Endothelial cell of umbilical vein (primary cell): ENCODE measurements at regions not wholly inside any gene's neighbourhood (a gene's known extent, or its start where the extent isn't known, plus 50 kb on each side); places are given as distances from the start of the nearest gene placed in this dataset.

ENCODE experiments used
- BruUV-seq: library from RNA; stranded (reverse); fragments of 400-500 nt; replicated peaks from 2 replicates; lab custom pipeline; 2021; lab: Mats Ljungman, UMichigan
- CTCF ChIA-PET: fragments of 300-600, 350-600 bp; sonication (Branson Sonifier 250); formaldehyde crosslinking; loops from one replicate; lab custom pipeline; 2021; ENCODE audit warnings: antibody characterized with exemption, inconsistent platforms; lab: Charles Lee
- POLR2A ChIA-PET: fragments of 300-600, 350-600 bp; sonication (Branson Sonifier 250); formaldehyde crosslinking; loops from one replicate; lab custom pipeline; 2021; ENCODE audit warnings: antibody characterized with exemption, inconsistent platforms; lab: Charles Lee
- DNase-seq: peaks from one replicate; pipeline ENCODE4 v3.0.0-alpha.2; 2011; ENCODE audit warnings: low read depth, low spot score
- FAIRE-seq: peaks from 2 replicates; lab custom pipeline; 2011; peaks lifted over from hg19 to GRCh38; lab: Jason Lieb, UNC
- H2AFZ ChIP-seq: 2 replicates; pipeline ENCODE4 v1.6.0; 2012; ENCODE audit warnings: low read depth, low read length, control low read depth, inconsistent platforms
- H3K27ac ChIP-seq: 2 replicates; pipeline ENCODE4 v1.5.1; 2011; ENCODE audit warnings: low read depth, mild to moderate bottlenecking, control low read depth, low read length, moderate library complexity; ENCODE audit not compliant: insufficient read depth
- H3K27me3 ChIP-seq, 2 experiments: 2 replicates each; pipeline versions ENCODE4 v1.6.0 to v1.6.1; 2011; ENCODE audit warnings: low read length in 2 of 2, mixed read lengths in 1 of 2; ENCODE audit not compliant: control insufficient read depth in 2 of 2, insufficient read depth in 2 of 2
- H3K36me3 ChIP-seq, 2 experiments: 2 replicates in 1 of 2; 3 replicates in 1 of 2; pipeline ENCODE4 v1.5.1; 2011; ENCODE audit warnings: low read length in 2 of 2, mild to moderate bottlenecking in 1 of 2, moderate library complexity in 1 of 2; ENCODE audit not compliant: control insufficient read depth in 2 of 2, insufficient read depth in 2 of 2; ENCODE audit errors: extremely low read depth in 1 of 2
- H3K4me1 ChIP-seq: 3 replicates; pipeline ENCODE4 v1.5.1; 2011; ENCODE audit warnings: mild to moderate bottlenecking, low read length; ENCODE audit not compliant: control insufficient read depth, insufficient read depth; ENCODE audit errors: extremely low read depth
- H3K4me2 ChIP-seq: 2 replicates; pipeline ENCODE4 v1.6.1; 2011; ENCODE audit warnings: low read length, control low read depth, mixed read lengths; ENCODE audit not compliant: insufficient read depth
- H3K4me3 ChIP-seq, 3 experiments: fragments of 200-600 bp in 1 of 3; sonication (generic), shearing (Covaris generic) in 1 of 3; replicated peaks in 1 of 3; 2 replicates each; pipeline ENCODE4 v1.5.1; 2011 to 2016; ENCODE audit warnings: control low read depth in 3 of 3, low read length in 3 of 3, mild to moderate bottlenecking in 2 of 3, inconsistent platforms in 1 of 3, low read depth in 1 of 3, moderate library complexity in 1 of 3; ENCODE audit not compliant: insufficient read depth in 1 of 3
- H3K79me2 ChIP-seq: 2 replicates; pipeline ENCODE4 v1.6.0; 2012; ENCODE audit warnings: low read length, inconsistent platforms; ENCODE audit not compliant: control insufficient read depth, insufficient read depth
- H3K9ac ChIP-seq: replicated peaks from 2 replicates; pipeline ENCODE3; 2011; ENCODE audit warnings: low read length, control low read depth; ENCODE audit not compliant: insufficient read depth; ENCODE audit errors: extremely low read depth
- H3K9me1 ChIP-seq: replicated peaks from 3 replicates; pipeline ENCODE4 v1.6.0; 2011; ENCODE audit warnings: mild to moderate bottlenecking, low read length; ENCODE audit not compliant: control insufficient read depth, insufficient read depth; ENCODE audit errors: extremely low read depth
- H3K9me3 ChIP-seq: replicated peaks from 2 replicates; pipeline ENCODE4 v1.5.1; 2012; ENCODE audit warnings: low read length, inconsistent platforms; ENCODE audit not compliant: control insufficient read depth, insufficient read depth
- H4K20me1 ChIP-seq: replicated peaks from 2 replicates; pipeline ENCODE3; 2011; ENCODE audit warnings: mild to moderate bottlenecking, low read length; ENCODE audit not compliant: control insufficient read depth, insufficient read depth; ENCODE audit errors: extremely low read depth
- CTCF ChIP-seq, 2 donors: IDR thresholded peaks; 1 replicate in 1 of 2; 2 replicates in 1 of 2; pipeline ENCODE4 v1.5.1; 2011; ENCODE audit warnings: low read length in 2 of 2, mild to moderate bottlenecking in 2 of 2, moderate library complexity in 2 of 2, control low read depth in 1 of 2, inconsistent platforms in 1 of 2, low read depth in 1 of 2; ENCODE audit not compliant: insufficient read depth in 1 of 2; ENCODE audit errors: extremely low read depth in 1 of 2
- EZH2 ChIP-seq: IDR thresholded peaks from 2 replicates; pipeline ENCODE4 v1.6.1; 2012; ENCODE audit warnings: borderline replicate concordance, low read depth, mild to moderate bottlenecking, moderate library complexity, low read length, inconsistent platforms; ENCODE audit not compliant: severe bottlenecking
- FOS ChIP-seq: IDR thresholded peaks from 2 replicates; pipeline ENCODE4 v1.6.1; 2011; ENCODE audit warnings: mild to moderate bottlenecking, low read length, moderate library complexity, borderline replicate concordance; ENCODE audit not compliant: insufficient read depth
- GATA2 ChIP-seq: IDR thresholded peaks from 2 replicates; pipeline ENCODE4 v1.7.0; 2011; ENCODE audit warnings: low read depth, mild to moderate bottlenecking, moderate library complexity, mixed read lengths, low read length; ENCODE audit not compliant: insufficient read length, insufficient read depth
- JUN ChIP-seq: IDR thresholded peaks from 2 replicates; pipeline ENCODE4 v1.6.1; 2011; ENCODE audit warnings: borderline replicate concordance, low read depth; ENCODE audit not compliant: insufficient read length, insufficient read depth
- MAX ChIP-seq: IDR thresholded peaks from 2 replicates; pipeline ENCODE4 v1.6.1; 2011; ENCODE audit not compliant: insufficient read depth, insufficient read length
- MYC ChIP-seq: IDR thresholded peaks from one replicate; pipeline ENCODE4 v1.6.1; 2011; ENCODE audit warnings: mild to moderate bottlenecking, low read depth, low read length
- POLR2A ChIP-seq: IDR thresholded peaks from 2 replicates; pipeline ENCODE4 v1.6.1; 2012; ENCODE audit warnings: low read depth, mild to moderate bottlenecking, control low read depth, low read length
- POLR2AphosphoS5 ChIP-seq: IDR thresholded peaks from 2 replicates; pipeline ENCODE4 v1.6.1; 2012; ENCODE audit warnings: low read depth, mild to moderate bottlenecking, control low read depth, low read length, moderate library complexity; ENCODE audit not compliant: insufficient read depth
- dilution Hi-C: fragments of 300-500 bp; cut with MboI; formaldehyde crosslinking; loops from one replicate; pipeline ENCODE4 v1.15.0; 2019; ENCODE audit warnings: low sequenced_read_pairs; ENCODE audit not compliant: extremely low pct_ligation_motif_present
- intact Hi-C: fragments of 100-400 bp; cut with micrococcal nuclease; formaldehyde crosslinking; loops from one replicate; pipeline ENCODE4 v1.10.0; 2022

- dilution Hi-C loops (no loop called here), intact Hi-C loops (no loop called here)
- CTCF ChIA-PET = interaction anchor here (0.9 to 1.2 kb wide), 2 partner anchors 8 to 12 kb away, joined by 4 read pairs; no protein-coding TSS in a partner anchor
- Histone ChIP-seq H3K9ac (no peak overlapping the region), H3K27me3 (no peaks in the 10 kb centered on the region), H3K4me2 (no peak overlapping the region), H3K27ac (no peak overlapping the region), H3K9me1 (no peaks in the 10 kb centered on the region), H3K9me3 (no peaks in the 10 kb centered on the region), H2AFZ (no peak overlapping the region), H3K4me3 (no peak overlapping the region), H3K4me1 (peaks cover 7% of the 10 kb centered on the region), H3K36me3 (no peaks in the 10 kb centered on the region), H3K79me2 (no peaks in the 10 kb centered on the region), H4K20me1 (no peaks in the 10 kb centered on the region)
- FAIRE-seq (no peak), DNase-seq (no peak)
- no peak for TF ChIP-seq GATA2
- POLR2A ChIA-PET = interaction anchor here (0.9 kb wide), 1 partner anchor 69 kb away, joined by 3 read pairs; the partner anchor contains the start of gene PHLDA1
- BruUV-seq = no TSS peak
Observed at GRCh38 chr12:75961878-75962277, 69.7 kb downstream of the PHLDA1 start.

GRCh38 chr12:75960954-75961661 is 70.5 kb downstream of the PHLDA1 start:
- Histone ChIP-seq H3K9ac (no peak overlapping the region), H3K36me3 (no peaks in the 10 kb centered on the region), H3K9me1 (no peaks in the 10 kb centered on the region), H3K4me2 (no peak overlapping the region), H2AFZ (no peak overlapping the region), H3K79me2 (no peaks in the 10 kb centered on the region), H3K27ac (no peak overlapping the region), H3K4me3 (no peak overlapping the region), H3K27me3 (no peaks in the 10 kb centered on the region), H4K20me1 (no peaks in the 10 kb centered on the region), H3K9me3 (no peaks in the 10 kb centered on the region), H3K4me1 (peaks cover 7% of the 10 kb centered on the region)
- dilution Hi-C loops = no loop called here
- intact Hi-C loops = no loop called here
- no peak for DNase-seq
- ChIA-PET CTCF (interaction anchor here (0.9 to 1.2 kb wide), 2 partner anchors 8 to 11 kb away, joined by 4 read pairs; no protein-coding TSS in a partner anchor), POLR2A (interaction anchor here (0.9 kb wide), 1 partner anchor 70 kb away, joined by 3 read pairs; the partner anchor contains the start of gene PHLDA1)
- TF ChIP-seq POLR2A (no peak), JUN (no peak), GATA2 (no peak), CTCF (IDR thresholded peaks at IDR 0.05; ENCODE audit: extremely low read depth in 1 of 2, insufficient read depth in 1 of 2, low read depth in 1 of 2, low read length in 2 of 2) (no peak), FOS (no peak), MYC (no peak), EZH2 (no peak), POLR2AphosphoS5 (no peak), MAX (no peak)
- no TSS peak for BruUV-seq
- FAIRE-seq = no peak
